Heart left ventricle (tissue), 13 donors: ENCODE measurements at regions not wholly inside any gene's neighbourhood (a gene's known extent, or its start where the extent isn't known, plus 50 kb on each side); places are given as distances from the start of the nearest gene placed in this dataset.
"Not testable (repeated sequence)": the region's sequence is repeated elsewhere in the genome, so short reads cannot be mapped to it uniquely, and the experiment has no call there.

Source experiments
- POLR2A ChIP-seq, 2 donors: fragments of 450-650 bp; IDR thresholded peaks; one replicate each; pipeline ENCODE4 v1.6.1; 2017; ENCODE audit warnings: antibody characterized with exemption in 2 of 2, mild to moderate bottlenecking in 2 of 2, moderate library complexity in 2 of 2
- TF ChIP-seq, protein P1 (sequence below), 12 donors: fragments of 200-600 bp; sonication (generic) in 4 of 12; IDR thresholded peaks; one replicate each; pipeline versions ENCODE4 v1.5.0 to v1.8.0; 2018 to 2022; ENCODE audit warnings: antibody characterized with exemption in 12 of 12, mild to moderate bottlenecking in 5 of 12
- donor health status: ischemic (EF 13 %, LVEDD 7.1; RV severe dilation, severe dysfunction).
- donor health status: DM: no; HTN: yes; CAD: no.
- donor health status: DM: no; HTN: no; CAD: no.
- donor health status: ischemic (EF 25% LVEDD 6.9; RV normal size, moderate dysfunction).
- donor health status: ischemic (EF 25% LVEDD 5.7; RV mildly dilated, moderate dysfunction).
- donor health status: ischemic (EF 35%, LVEDD 5.7; RV mildly dilated, moderate dysfunction).
- donor health status: nonischemic (EF 11% LVEDD 7.7; RV severe dilation, severe dysfunction).
- donor health status: DM: yes; HTN: yes; CAD: no.
- donor health status: PGD.
- donor health status: ischemic (EF 29% LVEDD 5.4; RV normal size, mild dysfunction).
- donor health status: nonischemic (EF 23%, LVEDD 6.1; RV moderate dilation, normal function).

GRCh38 chr3:118678663-118679062 lies 356.0 kb downstream of the IGSF11 start:
- TF ChIP-seq, protein P1, sequence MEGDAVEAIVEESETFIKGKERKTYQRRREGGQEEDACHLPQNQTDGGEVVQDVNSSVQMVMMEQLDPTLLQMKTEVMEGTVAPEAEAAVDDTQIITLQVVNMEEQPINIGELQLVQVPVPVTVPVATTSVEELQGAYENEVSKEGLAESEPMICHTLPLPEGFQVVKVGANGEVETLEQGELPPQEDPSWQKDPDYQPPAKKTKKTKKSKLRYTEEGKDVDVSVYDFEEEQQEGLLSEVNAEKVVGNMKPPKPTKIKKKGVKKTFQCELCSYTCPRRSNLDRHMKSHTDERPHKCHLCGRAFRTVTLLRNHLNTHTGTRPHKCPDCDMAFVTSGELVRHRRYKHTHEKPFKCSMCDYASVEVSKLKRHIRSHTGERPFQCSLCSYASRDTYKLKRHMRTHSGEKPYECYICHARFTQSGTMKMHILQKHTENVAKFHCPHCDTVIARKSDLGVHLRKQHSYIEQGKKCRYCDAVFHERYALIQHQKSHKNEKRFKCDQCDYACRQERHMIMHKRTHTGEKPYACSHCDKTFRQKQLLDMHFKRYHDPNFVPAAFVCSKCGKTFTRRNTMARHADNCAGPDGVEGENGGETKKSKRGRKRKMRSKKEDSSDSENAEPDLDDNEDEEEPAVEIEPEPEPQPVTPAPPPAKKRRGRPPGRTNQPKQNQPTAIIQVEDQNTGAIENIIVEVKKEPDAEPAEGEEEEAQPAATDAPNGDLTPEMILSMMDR (IDR thresholded peaks at IDR 0.05): not testable (repeated sequence)
- not testable (repeated sequence) for TF ChIP-seq POLR2A (IDR thresholded peaks at IDR 0.05)
